Skin epidermis (tissue), 12 donors: ENCODE measurements at regions not wholly inside any gene's neighbourhood (a gene's known extent, or its start where the extent isn't known, plus 50 kb on each side); places are given as distances from the start of the nearest gene placed in this dataset.
"Not testable (repeated sequence)": the region's sequence is repeated elsewhere in the genome, so short reads cannot be mapped to it uniquely, and the experiment has no call there.

Experiments used
- H3K27ac ChIP-seq, 21 experiments: fragments of 200-600 bp; sonication (generic) in 11 of 21; one replicate each; pipeline ENCODE4 v1.5.0; 2020; ENCODE audit warnings: mild to moderate bottlenecking in 3 of 21, inconsistent platforms in 2 of 21, moderate library complexity in 2 of 21
- H3K4me3 ChIP-seq, 7 experiments: fragments of 200-600 bp; sonication (generic) in 2 of 7; one replicate each; pipeline ENCODE4 v1.5.0; 2020; ENCODE audit warnings: inconsistent platforms in 2 of 7, mild to moderate bottlenecking in 2 of 7, moderate library complexity in 1 of 7

GRCh38 chr2:147027436-147027835 is 817.4 kb upstream of the ACVR2A start:
- H3K4me3 ChIP-seq: no peak overlapping the region

GRCh38 chr2:147026664-147027295 is 818.0 kb upstream of the ACVR2A start:
- H3K4me3 ChIP-seq: no peak overlapping the region
- H3K27ac ChIP-seq: peak overlapping the region in 4 of 21 experiments; percentile 2 to 39 (median 32)

More at GRCh38 chr2:147027436-147027835, 817.4 kb upstream of the ACVR2A start:
- no peak overlapping the region for H3K27ac ChIP-seq

GRCh38 chr2:147025646-147026585 is 818.9 kb upstream of the ACVR2A start:
- Histone ChIP-seq H3K4me3 (no peak overlapping the region), H3K27ac (peak overlapping the region in 4 of 21 experiments; percentile 28 to 39 (median 33))

GRCh38 chr2:147019311-147019710 is 825.5 kb upstream of the ACVR2A start:
- H3K27ac ChIP-seq: no peak overlapping the region
- no peak overlapping the region for H3K4me3 ChIP-seq

- H3K4me3 ChIP-seq: no peak overlapping the region
- no peak overlapping the region for H3K27ac ChIP-seq
Observed at GRCh38 chr2:147017951-147018645, 826.7 kb upstream of the ACVR2A start.

- Histone ChIP-seq H3K4me3 (no peak overlapping the region), H3K27ac (no peak overlapping the region)
Observed at GRCh38 chr2:147016181-147016580, 828.6 kb upstream of the ACVR2A start.

GRCh38 chr2:147015591-147015990 is 829.2 kb upstream of the ACVR2A start:
- Histone ChIP-seq H3K27ac (no peak overlapping the region), H3K4me3 (no peak overlapping the region)

- Histone ChIP-seq H3K27ac (no peak overlapping the region), H3K4me3 (no peak overlapping the region)
Observed at GRCh38 chr2:147013696-147014392, 831.0 kb upstream of the ACVR2A start.

- Histone ChIP-seq H3K27ac (no peak overlapping the region), H3K4me3 (no peak overlapping the region)
Observed at GRCh38 chr2:147008481-147008880, 836.3 kb upstream of the ACVR2A start.

- no peak overlapping the region for H3K27ac ChIP-seq
- H3K4me3 ChIP-seq: no peak overlapping the region
Observed at GRCh38 chr2:147006736-147007141, 838.1 kb upstream of the ACVR2A start.

- Histone ChIP-seq H3K4me3 (no peak overlapping the region), H3K27ac (no peak overlapping the region)
Observed at GRCh38 chr2:147003081-147003480, 841.7 kb upstream of the ACVR2A start.

GRCh38 chr2:147002256-147002655 is 842.6 kb upstream of the ACVR2A start:
- Histone ChIP-seq H3K27ac (no peak overlapping the region), H3K4me3 (no peak overlapping the region)

GRCh38 chr2:147001061-147001460 is 843.8 kb upstream of the ACVR2A start:
- Histone ChIP-seq H3K27ac (no peak overlapping the region), H3K4me3 (no peak overlapping the region)

GRCh38 chr2:147000151-147000550 is 844.7 kb upstream of the ACVR2A start:
- not testable (repeated sequence) for H3K27ac ChIP-seq, H3K4me3 ChIP-seq

- H3K4me3 ChIP-seq: no peak overlapping the region
- no peak overlapping the region for H3K27ac ChIP-seq
Observed at GRCh38 chr2:146997945-146998344, 846.9 kb upstream of the ACVR2A start.

- Histone ChIP-seq H3K4me3 (no peak overlapping the region), H3K27ac (no peak overlapping the region)
Observed at GRCh38 chr2:146997488-146997887, 847.3 kb upstream of the ACVR2A start.

- Histone ChIP-seq H3K27ac (no peak overlapping the region), H3K4me3 (no peak overlapping the region)
Observed at GRCh38 chr2:146994246-146994645, 850.6 kb upstream of the ACVR2A start.

- Histone ChIP-seq H3K4me3 (no peak overlapping the region), H3K27ac (no peak overlapping the region)
Observed at GRCh38 chr2:146992466-146992865, 852.4 kb upstream of the ACVR2A start.

- H3K4me3 ChIP-seq: no peak overlapping the region
- H3K27ac ChIP-seq: no peak overlapping the region
Observed at GRCh38 chr2:146992057-146992456, 852.8 kb upstream of the ACVR2A start.
